GM19397 (cell line): ENCODE measurements at regions not wholly inside any gene's neighbourhood (a gene's known extent, or its start where the extent isn't known, plus 50 kb on each side); places are given as distances from the start of the nearest gene placed in this dataset.
"Not testable (repeated sequence)": the region's sequence is repeated elsewhere in the genome, so short reads cannot be mapped to it uniquely, and the experiment has no call there.

Experiments
- ATAC-seq: cut with Tn5 transposase; IDR thresholded peaks from one replicate; pipeline ENCODE4 v1.9.1; 2021; ENCODE audit warnings: mild to moderate bottlenecking, moderate library complexity; ENCODE audit not compliant: unreplicated experiment

DNA sequence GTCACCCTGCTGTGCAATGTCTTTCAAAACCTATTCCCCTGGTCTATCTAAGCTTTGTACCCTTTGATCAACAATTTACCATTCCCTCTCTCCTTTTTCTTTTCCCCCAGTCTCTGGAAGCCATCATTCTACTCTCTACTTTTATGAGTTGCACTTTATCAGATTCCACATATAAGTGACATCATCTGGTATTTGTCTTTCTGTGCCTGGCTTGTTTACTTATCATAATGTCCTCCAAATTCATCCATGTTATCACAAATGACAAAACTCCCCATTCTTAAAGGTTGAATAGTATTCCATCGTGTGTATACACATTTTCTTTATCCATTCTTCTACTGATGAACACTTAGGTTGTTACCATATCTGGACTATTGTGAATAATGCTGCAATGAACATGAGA, 344.2 kb upstream of the CCNH start:
- no peak for ATAC-seq

DNA sequence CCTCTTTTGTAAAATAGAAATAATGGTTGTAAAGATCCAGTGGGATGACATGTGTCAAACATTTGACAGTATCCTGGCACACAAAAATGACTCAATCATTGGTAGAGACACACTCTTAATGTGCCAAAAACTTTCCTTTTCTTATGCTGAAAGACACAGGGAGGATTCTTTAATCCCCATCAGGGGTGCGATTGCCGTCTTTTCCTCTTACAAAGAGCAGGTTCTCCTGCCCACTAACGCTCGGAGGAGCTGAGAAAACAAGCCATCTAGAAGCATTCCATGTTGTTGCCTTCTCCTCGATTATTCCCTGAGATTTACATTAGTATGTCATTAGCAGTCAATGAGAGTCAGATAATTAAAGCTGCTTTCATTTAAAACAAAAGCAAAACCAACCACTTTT, 342.6 kb upstream of the CCNH start:
- no peak for ATAC-seq

DNA sequence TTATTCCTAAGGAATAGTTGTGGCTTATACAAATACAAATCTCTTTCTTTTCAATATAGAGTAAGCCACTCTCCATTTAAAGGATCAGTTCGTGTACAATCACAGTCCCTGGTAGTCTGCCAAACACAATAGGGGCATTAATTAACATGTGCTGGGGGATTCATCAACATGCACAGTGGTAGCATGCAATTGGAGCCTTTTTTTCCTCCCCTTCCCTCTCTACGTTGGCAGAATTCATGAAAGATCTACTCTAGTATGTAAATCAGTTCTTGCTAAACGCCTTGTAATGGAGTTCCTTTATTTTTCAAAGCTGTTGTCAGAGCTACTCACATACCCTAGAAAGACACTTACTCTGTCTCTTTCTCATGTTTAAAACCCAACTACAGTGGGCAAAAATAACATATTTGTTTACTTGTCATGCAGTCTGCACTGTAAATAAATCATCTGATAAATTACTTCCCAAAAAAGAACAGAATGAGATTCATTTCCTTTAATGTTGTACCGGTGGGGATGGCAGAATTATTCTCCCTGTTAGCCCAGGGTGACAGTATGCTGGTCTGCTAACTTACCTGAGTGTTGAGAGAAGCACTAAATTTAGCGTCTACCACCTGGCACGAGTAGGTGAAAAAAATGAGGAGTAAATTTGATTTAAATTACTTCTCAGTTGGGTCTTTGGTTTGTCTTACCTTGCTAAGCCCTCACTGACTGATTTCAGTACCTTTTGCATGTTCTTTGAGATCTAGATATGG, 341.5 kb upstream of the CCNH start:
- no peak for ATAC-seq

DNA sequence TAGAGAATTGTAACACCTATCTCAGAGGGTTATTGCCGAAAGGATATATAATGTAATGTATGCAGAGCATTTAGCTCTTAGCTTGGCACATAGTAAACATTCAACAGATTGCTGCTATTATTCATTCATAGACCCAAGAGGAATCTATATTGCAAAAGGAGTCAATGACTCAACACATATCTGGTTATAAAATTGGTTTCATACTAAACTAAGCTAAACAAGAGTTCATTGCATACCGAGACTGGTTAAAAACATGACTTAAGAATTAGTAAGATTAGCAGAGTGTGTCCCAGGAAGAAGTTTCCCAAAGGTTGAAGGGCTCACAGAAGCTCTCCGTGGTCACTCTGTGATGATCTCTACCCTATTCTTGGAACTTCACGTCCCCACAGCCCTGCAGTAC, 339.6 kb upstream of the CCNH start:
- no peak for ATAC-seq

DNA sequence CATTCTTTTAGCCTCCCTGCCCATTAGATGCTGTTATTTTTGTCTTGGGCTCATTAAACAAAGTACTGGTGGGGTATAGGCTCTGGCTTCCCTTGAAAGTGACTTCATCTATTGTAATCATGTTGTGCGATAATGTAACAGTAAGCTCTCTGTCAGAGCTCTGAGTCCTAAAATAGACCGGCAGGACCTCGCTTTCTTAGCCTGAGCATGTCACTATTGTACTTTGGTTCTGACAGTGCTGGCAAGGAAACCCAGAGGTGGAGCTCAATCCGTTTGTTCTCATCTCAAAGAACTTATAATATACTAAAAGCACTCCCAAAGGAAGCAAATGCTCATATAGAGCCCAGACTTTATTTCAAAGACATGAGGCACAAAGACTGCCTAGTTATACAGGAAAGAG, 339.1 kb upstream of the CCNH start:
- no peak for ATAC-seq

DNA sequence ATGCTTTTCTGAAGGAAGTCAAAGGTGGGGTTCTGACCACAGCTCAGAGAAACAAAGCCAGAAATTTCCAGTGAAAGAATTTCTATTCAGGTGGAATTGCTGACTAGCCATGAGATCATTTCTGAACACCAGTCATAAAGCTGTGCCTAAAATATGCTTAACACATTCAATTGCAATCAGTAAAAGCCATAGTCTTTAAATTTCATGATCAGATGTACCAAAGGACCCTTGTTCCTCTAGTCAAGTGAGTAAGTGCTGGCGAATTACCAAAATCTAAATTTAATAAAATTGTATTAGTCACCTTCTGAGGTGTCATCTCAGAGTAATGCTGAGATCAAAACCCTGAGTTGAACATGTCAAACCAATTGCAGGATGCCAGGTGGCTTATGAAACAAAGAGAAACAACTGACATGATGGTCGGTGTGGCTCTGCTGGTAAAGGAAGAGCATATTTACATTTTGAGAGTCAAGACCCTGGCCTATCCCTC, 334.2 kb upstream of the CCNH start:
- ATAC-seq = no peak

DNA sequence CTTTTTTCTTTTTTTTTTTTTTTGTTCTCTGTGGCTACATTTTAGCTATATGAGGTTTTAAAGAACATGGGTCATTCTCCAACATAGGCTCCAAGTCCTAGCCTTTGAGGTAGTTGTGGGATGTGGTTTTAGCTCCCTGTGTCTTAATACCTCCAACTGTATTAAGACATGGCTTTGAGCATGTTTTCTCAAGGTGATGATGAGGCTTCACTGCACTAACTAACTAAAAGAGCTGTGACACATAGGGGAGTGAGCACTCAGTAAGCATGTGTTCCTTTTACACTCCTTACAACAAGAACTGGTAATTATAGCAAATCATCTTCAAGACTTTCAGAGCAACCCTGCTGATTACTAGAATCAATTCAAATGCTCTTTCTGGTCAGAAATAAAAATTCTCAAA, 333.6 kb upstream of the CCNH start:
- no peak for ATAC-seq

DNA sequence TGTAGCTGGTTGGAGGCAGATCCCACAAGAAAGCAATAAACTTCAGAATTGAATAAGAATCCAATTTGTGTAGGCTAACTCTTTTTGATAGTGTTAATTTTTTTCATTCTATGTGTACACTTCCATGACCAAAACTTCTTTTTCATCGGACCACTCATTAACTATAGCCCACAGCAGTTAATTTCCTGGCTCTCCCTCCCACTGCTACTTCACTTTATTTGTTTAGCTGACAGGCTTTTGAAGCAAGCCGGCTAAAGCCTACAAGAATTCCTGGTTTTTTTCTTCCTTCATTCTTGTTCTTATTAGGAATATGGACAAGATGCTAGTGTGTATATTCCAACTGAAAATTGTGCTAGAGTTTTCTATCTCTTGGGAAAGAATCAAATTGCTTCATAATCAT, 329.2 kb upstream of the CCNH start:
- ATAC-seq = no peak

DNA sequence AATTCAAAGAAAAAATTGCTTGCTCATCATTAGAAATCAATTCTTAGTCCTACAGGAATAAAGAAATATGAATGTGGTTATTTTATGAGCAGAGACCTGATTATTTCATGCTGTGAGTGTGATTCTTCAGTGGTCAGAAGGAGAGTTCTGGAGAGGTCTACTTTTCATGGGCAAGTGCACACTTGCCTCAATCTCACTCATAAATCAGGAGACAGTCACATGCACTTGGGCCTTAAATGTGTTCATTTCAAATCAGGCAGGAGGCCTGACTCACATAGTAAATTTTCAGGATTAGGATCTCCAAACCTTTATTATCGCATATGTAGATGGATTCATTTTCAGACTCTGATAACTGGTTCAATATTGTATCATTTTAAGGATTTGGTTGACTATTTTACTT, 323.2 kb upstream of the CCNH start:
- no peak for ATAC-seq

DNA sequence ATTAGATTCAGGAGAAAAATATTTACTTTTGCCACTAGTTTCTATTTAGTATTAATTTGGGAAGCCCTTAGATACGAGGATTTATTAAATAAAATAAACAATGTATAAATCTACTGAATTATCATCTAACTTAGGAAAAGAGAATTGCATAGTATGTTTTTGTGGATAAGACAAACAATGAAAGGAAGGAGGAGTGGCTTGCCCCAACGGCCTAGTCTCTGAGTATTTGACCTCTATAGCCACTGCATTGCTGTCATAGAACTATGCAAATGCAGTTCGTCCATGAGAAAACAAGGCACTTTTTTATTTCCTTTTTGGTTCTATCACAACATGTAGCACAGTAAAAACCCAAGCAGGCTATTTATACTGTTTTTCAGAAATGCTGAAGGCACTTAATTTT, 321.2 kb upstream of the CCNH start:
- no peak for ATAC-seq

DNA sequence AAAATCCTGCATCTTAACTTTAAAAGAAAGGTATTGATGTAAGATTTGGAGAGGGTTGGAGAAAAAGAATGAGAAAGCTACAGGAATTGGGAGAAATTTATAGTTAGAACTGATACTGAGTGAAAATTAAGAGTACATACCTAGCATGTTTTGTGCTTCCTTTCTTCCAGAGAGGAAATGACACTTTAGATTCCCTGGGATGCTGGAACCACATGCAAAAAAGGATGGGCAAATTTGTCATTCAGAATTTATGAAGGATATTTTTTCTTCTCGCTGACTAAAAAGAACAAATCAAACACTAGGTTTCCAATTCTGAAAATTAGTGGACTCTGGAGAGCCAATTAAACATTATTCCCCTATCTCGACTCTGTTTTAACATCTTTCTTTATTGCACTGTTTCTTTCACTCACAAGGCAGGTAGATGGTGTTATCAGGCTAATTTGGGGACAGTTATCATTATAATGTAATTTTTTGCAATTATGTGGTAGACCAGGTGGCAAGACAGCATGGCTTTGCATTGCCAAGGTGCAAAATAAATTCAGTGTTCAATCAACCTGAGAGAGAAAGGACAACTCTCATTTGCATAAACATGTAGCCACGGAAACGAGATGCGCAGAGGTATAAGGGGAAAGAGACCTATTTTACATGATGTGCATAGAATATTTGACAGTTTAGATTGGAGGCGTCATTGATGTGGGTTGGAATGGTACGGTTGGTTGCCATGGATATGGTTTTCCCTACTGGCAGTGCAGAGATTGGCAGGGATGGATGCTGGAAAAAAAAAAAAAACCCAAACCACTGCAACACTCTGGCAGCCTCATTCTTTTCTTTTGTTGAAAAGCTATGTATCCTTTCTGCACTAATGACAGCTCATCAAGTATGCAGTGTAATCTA, 320.4 kb upstream of the CCNH start:
- ATAC-seq = no peak

DNA sequence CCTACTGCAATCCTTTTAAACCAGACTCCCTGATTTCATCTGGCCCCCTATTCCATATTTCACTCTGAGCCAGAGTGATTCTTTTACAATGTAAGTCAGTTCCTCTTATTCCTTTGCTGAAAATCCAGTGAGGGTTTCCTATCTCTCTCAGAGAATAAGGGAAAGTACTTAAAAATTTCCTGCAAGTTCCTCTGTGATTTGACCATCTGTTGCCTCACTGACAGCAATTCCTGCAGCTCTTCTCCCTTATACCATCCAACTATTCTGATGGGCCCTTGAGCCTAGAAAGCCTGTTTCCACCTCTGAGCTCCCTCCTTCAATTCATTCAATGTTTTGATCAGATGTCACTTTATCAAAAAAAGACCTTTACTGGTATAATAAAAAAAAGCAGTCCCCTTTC, 317.1 kb upstream of the CCNH start:
- ATAC-seq = no peak

DNA sequence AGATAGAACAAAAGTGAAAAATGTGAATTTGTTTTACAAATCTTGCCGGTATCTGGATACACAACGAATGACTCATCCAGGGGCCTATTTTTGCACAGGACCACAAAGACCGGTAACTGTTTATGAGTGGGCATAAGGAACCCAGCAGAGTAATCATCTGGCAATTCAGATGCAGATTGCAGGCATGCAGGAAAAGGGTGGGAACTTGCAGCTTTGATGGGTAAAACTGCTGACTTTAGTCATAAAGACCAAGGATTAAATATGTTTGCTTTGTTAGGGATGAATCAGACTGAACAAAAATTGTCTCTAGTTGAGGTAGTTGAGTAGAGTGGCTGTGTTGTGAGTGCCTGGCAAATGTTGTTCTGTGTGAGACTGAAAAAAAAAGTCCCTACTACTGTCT, 309.6 kb upstream of the CCNH start:
- no peak for ATAC-seq

DNA sequence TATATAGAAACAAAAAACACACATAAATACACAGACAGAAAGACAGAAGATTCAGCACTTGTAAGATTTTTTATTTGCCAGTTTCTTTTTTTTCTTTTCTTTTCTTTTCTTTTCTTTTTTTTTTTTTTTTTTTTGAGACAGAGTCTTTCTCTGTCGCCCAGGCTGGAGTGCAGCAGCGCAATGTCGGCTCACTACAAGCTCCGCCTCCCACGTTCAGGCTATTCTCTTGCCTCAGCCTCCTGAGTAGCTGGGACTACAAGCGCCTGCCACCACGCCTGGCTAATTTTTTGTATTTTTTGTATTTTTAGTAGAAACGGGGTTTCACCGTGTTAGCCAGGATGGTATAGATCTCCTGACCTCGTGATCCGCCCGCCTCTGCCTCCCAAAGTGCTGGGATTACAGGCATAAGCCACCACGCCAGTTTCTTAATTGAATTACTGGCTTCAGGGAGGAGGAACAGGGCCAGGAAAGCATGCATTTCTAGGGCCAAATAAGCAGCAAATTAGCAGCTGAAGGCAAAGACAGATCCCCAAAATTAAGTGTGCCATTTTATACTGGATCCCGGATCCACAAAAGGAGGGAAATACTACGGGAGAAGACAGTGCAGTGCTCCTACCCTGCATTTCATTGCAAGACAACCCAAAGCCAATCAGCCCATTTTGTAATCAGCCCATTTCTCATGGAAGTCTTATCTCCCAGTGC, 305.6 kb upstream of the CCNH start:
- ATAC-seq = not testable (repeated sequence)

DNA sequence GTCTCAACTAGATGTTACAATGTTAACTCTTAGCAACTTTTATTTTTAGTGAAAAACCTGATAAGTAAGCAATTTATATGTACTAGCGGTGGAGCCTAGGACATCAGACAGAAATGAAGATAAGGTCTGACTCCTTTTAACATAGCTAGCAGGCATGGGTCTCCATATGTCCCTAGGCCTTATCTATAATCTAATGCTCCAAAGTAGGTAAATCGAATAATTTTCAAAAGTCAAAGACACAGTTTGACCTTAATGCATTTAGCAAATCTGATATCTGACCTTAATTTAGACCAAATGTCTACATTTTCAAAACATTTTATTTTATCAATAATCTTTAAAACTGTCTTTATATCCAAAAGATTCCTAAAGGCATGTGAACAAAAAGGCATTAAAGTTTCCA, 305.0 kb upstream of the CCNH start:
- no peak for ATAC-seq

DNA sequence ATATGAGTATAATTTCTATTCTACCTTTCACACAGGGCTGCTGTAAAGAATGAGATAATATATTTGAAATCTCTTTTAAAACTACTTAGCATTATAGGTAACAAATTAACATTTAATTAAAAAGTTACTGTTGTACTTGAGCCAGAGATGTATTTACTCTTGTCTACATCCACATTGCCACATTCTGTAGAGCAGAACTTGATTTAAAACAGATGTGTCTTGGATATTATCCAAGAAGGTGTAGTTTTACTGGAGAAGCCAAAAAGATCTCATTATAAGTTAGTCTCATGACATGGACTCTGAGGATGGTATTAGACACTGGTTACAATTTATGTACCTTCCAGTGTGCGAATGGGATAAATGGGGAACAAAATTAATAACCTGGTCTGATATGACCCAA, 293.1 kb upstream of the CCNH start:
- no peak for ATAC-seq

DNA sequence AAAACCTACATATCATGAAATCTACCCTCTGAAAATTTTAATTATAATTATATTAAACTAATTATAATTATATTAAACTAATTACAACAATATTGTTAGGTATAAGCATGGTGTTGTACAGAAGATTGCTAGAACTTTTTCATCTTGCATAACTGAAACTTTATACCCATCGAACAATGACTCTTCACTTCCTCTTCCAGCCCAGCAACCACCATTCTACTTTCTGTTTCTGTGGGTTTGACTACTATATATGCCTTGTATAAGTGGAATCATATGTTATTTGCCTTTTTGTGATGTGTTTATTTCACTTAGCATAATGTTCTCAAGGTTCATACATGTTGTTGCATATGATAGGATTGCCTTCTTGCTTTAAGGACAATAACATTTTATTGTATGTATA, 274.2 kb upstream of the CCNH start:
- ATAC-seq = peak; percentile 92

DNA sequence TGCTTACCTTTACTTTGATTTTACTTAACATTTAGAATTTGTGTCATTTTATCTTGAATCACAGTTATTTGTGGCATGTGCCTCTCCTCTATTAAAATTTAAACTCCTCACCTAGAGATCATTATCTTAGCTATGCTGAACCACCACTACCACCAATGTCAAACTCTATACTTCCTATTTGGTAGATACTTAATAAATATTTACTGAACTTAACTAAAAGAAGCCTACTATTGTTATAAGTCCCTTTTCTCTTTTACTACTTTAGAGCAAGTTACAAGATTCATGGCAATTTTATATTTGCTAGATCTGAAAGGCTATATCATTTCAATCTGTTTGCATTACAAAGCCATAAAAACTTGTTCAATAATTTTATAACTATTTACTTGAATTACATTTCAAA, 273.3 kb upstream of the CCNH start:
- no peak for ATAC-seq

DNA sequence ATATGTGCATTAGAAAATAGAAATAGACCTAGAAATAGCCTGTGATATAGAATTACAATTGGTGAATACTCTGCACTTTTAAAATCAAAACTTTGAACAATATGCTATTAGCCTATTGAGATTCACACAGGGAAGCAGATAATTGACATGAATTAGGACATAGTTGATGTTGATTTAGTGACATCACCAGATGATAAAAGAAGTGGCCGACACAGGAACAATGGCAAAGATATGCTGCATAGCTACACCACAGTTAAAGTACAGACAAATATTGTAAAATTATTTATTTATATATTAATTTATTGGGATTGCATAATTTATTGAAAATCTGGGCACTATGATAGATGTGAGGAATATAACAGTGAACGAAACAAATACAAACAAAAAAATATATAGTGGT, 261.5 kb upstream of the CCNH start:
- ATAC-seq = no peak

DNA sequence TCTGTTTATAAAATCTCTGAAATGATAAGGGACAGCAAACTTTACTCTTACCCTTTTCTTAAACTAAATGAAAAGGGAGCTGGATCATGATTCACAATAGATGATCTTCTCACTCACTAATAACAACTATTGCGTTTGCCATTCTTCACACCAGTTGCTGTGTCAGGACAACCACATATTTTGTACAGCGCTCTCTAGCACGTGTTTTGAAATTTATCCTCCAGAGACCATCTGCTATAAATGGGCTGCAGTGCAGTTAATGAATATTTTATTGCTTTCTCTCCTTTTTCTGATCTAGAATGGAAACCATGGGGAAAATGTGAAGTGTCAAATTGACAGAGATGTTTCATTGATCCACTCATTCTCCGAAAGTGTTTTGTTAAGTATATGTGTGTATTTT, 258.4 kb upstream of the CCNH start:
- no peak for ATAC-seq

DNA sequence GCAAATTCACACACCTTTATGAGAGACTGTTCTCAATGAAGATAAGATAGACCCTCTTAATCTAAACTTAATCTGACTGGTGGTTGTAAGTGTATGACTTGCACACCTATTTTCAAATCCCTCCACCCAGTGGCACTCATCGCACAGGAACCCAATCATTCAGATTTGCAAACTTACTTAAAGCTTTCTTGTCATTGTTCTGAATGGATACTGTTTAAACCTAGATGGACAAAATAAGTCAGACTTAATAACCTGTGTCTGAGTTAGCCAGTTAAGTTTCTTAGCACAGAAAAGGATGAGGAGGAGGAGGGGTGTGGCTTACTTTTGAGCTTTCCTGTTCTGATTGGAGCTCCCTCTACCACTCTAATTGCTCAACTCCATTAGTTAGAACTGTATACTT, 252.4 kb upstream of the CCNH start:
- no peak for ATAC-seq
